Astrocyte of the spinal cord (primary cell): ENCODE measurements at regions not wholly inside any gene's neighbourhood (a gene's known extent, or its start where the extent isn't known, plus 50 kb on each side); places are given as distances from the start of the nearest gene placed in this dataset.
A peak's percentile ranks its signal among the peaks of the same experiment; 100 is the strongest.

ENCODE experiments used
- DNase-seq: peaks from one replicate; pipeline ENCODE4 v3.0.0; 2011; ENCODE audit warnings: low read depth, low spot score
- H3K4me3 ChIP-seq: 2 replicates; pipeline ENCODE4 v1.5.1; 2011; ENCODE audit warnings: low read depth, mild to moderate bottlenecking, low read length, moderate library complexity
- CTCF ChIP-seq: IDR thresholded peaks from 2 replicates; pipeline ENCODE4 v1.5.1; 2012; ENCODE audit warnings: low read depth, mild to moderate bottlenecking, low read length, inconsistent platforms
- in situ Hi-C: cut with HindIII; loops from 2 replicates; pipeline ENCODE4 v1.10.0; 2017; ENCODE audit warnings: low sequenced_read_pairs

- H3K4me3 ChIP-seq: no peak overlapping the region
- no peak for TF ChIP-seq CTCF
- in situ Hi-C loops: no loop called here
- DNase-seq: no peak
Measured at GRCh38 chr4:14428125-14428524, 574.2 kb upstream of the CPEB2 start.

- in situ Hi-C loops: no loop called here
- no peak for TF ChIP-seq CTCF
- no peak overlapping the region for H3K4me3 ChIP-seq
- no peak for DNase-seq
Measured at GRCh38 chr4:14431155-14432134, 570.8 kb upstream of the CPEB2 start.

GRCh38 chr4:14434483-14434882 is 567.8 kb upstream of the CPEB2 start:
- TF ChIP-seq CTCF: no peak
- in situ Hi-C loops: no loop called here
- DNase-seq: no peak
- no peak overlapping the region for H3K4me3 ChIP-seq

- in situ Hi-C loops: no loop called here
- TF ChIP-seq CTCF: no peak
- DNase-seq: no peak
- no peak overlapping the region for H3K4me3 ChIP-seq
Measured at GRCh38 chr4:14434916-14435315, 567.4 kb upstream of the CPEB2 start.

GRCh38 chr4:14441561-14441960 is 560.7 kb upstream of the CPEB2 start:
- no peak for TF ChIP-seq CTCF
- in situ Hi-C loops: no loop called here
- no peak for DNase-seq
- no peak overlapping the region for H3K4me3 ChIP-seq

GRCh38 chr4:14445882-14446281 is 556.4 kb upstream of the CPEB2 start:
- TF ChIP-seq CTCF: no peak
- in situ Hi-C loops: no loop called here
- no peak overlapping the region for H3K4me3 ChIP-seq
- DNase-seq: peak; percentile 20
